ENCODE measurements at regions not wholly inside any gene's neighbourhood (a gene's known extent, or its start where the extent isn't known, plus 50 kb on each side); places are given as distances from the start of the nearest gene placed in this dataset.

- TF ChIP-seq CTCF (IDR thresholded peaks at IDR 0.05) (no peak), POLR2A (IDR thresholded peaks at IDR 0.05) (no peak)
Measured at GRCh38 chr3:192061426-192061825, 600.5 kb downstream of the PYDC2 start.
